Epithelial cell of proximal tubule (primary cell): ENCODE measurements at regions not wholly inside any gene's neighbourhood (a gene's known extent, or its start where the extent isn't known, plus 50 kb on each side); places are given as distances from the start of the nearest gene placed in this dataset.
"Not testable (repeated sequence)": the region's sequence is repeated elsewhere in the genome, so short reads cannot be mapped to it uniquely, and the experiment has no call there.

Source experiments
- DNase-seq: peaks from one replicate; pipeline ENCODE4 v3.0.0-alpha.2; 2011; ENCODE audit warnings: low read depth
- H3K4me3 ChIP-seq: 2 replicates; pipeline ENCODE4 v1.5.1; 2011; ENCODE audit warnings: low read depth, mild to moderate bottlenecking, low read length
- CTCF ChIP-seq: conservative IDR thresholded peaks from 2 replicates; pipeline ENCODE4 v1.5.1; 2012; ENCODE audit warnings: low read depth, mild to moderate bottlenecking, low read length

GRCh38 chr16:58801838-58802237, 67.7 kb upstream of the GOT2 start:
- no peak for TF ChIP-seq CTCF
- DNase-seq, result no peak
- H3K4me3 ChIP-seq, result no peak overlapping the region

- H3K4me3 ChIP-seq, result no peak overlapping the region
- no peak for DNase-seq
- TF ChIP-seq CTCF, result no peak
Observed at GRCh38 chr16:58797137-58797801, 63.2 kb upstream of the GOT2 start.

GRCh38 chr16:58793366-58793765, 59.2 kb upstream of the GOT2 start:
- no peak overlapping the region for H3K4me3 ChIP-seq
- DNase-seq, result no peak
- TF ChIP-seq CTCF, result no peak

GRCh38 chr16:58792188-58792587, 58.1 kb upstream of the GOT2 start:
- H3K4me3 ChIP-seq, result no peak overlapping the region
- no peak for DNase-seq
- TF ChIP-seq CTCF, result no peak

GRCh38 chr16:58790816-58791557, 56.9 kb upstream of the GOT2 start:
- not testable (repeated sequence) for DNase-seq, H3K4me3 ChIP-seq

- TF ChIP-seq CTCF, result no peak
- no peak overlapping the region for H3K4me3 ChIP-seq
- no peak for DNase-seq
Observed at GRCh38 chr16:58789351-58789750, 55.2 kb upstream of the GOT2 start.
